ENCODE measurements at regions not wholly inside any gene's neighbourhood (a gene's known extent, or its start where the extent isn't known, plus 50 kb on each side); places are given as distances from the start of the nearest gene placed in this dataset.
"Not testable (repeated sequence)": the region's sequence is repeated elsewhere in the genome, so short reads cannot be mapped to it uniquely, and the experiment has no call there.

DNA sequence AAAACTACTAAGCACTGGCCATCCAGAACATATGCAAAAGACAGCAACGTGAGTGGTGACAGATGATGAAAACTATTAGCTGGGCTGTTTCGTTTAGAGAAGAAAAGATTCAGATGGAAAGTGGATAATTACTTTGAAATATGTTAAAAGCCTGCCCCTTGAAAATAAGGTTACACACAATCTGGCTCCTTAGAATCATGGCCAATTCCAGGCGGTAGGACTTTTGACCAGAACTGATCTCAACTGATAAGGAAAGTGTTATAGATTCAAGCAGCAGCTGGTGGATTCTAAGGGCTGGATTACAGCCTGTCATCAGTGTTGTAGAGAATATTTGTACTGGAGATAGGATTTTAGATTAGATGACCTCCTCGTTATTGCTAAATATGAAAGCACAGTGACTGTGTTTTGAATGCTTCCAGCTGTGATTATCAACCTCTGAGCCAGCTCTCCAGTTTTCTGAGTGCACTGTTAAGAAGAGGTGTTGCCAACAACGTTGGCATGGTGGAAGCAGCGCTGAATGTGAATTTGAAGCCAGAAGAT, 75.1 kb downstream of the KBTBD2 start:
- DNase-seq, result not testable (repeated sequence)

DNA sequence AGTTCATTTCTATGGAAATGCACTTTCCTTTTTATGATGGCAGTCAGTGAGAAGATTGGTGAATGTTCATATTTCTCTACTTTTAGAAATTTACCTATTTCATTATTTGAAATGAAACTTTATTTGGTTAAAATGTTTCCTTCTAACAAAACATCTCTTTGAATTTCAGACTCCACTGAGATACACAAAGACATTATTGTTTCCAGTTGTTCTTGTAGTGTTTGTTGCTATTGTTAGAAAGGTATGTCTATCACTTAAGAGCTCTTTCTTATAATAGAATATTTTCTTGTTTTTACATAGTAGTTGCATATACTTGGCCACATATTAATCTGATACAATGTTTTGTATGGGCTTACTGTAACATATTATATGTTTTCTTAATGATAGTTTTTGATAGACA, 76.8 kb downstream of the KBTBD2 start:
- DNase-seq, result not testable (repeated sequence)

DNA sequence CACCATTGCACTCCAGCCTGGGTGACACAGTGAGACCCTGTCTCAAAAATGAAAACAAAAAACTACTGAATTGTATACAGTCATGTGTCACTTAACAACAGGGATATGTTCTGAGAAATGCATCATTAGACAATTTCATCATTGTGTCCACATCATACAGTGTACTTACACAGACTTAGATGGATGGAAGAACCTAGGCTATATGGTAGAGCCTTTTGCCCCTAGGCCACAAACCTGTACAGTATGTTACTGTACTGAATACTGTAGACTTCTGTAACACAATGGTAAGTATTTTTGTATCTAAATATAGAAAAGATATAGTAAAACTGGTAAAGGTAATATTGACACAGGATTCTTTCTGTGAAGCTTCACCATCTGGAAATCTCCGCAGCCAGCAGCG, 81.7 kb downstream of the KBTBD2 start:
- no peak for DNase-seq

DNA sequence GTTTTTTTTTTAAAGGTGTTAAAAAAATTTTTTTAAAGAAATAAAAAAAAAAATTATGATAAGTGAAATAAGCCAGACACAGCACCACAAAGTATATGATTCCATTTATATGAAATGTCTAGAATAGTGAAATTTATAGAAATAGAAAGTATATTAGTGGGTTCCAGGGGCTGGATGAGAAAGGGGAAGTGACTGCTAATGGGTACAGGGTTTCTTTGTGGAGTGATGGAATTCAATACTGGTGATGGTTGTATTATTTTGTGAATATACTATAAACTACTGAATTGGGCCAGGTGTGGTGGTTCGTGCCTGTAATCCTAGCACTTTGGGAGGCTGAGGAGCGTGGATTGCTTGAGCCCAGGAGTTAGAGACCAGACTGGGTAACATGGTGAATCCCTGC, 82.2 kb downstream of the KBTBD2 start:
- DNase-seq, result no peak

DNA sequence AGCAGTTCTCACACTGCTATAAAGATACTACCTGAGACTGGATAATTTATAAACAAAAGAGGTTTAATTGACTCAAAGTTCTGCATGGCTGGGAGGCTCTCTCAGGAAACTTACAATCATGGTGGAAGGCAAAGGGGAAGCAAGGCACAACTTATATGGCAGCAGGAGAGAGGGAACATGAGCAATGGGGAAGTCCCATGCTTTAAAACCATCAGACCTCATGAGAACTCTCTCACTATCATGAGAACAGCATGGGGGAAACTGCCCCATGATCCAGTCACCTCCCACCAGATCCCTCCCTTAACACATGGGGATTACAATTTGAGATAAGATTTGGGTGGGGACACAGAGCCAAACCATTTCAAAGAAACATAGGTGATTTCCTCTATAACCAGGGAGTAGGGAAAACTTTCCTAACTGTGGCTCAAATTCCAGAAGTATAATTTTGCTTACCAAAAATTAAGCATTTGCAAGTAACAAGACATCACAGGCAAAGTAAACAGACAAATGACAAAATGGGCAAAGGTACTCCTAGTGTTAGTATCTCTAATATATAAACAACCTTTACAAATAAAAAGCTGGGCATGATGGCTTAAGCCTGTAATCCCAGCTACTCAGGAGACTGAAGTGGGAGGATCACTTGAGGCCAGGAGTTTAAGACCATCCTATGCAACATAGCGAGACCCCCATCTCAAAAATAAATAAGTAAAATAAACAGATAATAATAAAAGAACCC, 88.0 kb downstream of the KBTBD2 start:
- DNase-seq, result no peak

DNA sequence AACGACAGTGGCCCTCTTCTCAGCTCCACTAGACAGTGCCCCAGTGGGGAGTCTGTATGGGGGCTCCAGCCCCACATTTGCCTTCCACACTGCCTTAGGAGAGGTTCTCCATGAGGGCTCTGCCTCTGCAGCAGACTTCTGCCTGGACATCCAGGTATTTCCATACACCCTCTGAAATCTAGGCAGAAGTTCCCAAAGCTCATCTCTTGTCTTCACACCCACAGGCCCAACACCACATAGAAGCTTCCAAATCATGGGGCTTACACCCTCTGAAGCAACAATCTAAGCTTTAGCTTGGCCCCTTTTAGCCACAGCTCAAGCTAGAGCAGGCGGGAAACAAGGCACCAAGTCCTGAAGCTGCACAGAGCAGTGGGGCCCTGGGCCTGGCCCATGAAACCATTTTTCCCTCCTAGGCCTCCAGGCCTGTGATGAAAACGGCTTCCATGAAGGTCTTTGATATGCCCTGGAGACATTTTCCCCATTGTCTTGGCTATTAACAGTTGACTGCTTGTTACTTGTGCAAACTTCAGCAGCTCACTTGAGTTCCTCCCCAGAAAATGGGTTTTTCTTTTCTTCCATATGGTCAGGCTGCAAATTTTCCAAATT, 89.2 kb downstream of the KBTBD2 start:
- DNase-seq, result no peak

DNA sequence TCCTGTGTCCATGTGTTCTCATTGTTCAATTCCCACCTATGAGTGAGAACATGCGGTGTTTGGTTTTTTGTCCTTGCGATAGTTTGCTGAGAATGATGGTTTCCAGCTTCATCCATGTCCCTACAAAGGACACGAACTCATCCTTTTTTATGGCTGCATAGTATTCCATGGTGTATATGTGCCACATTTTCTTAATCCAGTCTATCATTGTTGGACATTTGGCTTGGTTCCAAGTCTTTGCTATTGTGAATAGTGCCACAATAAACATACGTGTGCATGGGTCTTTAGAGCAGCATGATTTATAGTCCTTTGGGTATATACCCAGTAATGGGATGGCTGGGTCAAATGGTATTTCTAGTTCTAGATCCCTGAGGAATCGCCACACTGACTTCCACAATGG, 98.5 kb downstream of the KBTBD2 start:
- DNase-seq, result not testable (repeated sequence)

DNA sequence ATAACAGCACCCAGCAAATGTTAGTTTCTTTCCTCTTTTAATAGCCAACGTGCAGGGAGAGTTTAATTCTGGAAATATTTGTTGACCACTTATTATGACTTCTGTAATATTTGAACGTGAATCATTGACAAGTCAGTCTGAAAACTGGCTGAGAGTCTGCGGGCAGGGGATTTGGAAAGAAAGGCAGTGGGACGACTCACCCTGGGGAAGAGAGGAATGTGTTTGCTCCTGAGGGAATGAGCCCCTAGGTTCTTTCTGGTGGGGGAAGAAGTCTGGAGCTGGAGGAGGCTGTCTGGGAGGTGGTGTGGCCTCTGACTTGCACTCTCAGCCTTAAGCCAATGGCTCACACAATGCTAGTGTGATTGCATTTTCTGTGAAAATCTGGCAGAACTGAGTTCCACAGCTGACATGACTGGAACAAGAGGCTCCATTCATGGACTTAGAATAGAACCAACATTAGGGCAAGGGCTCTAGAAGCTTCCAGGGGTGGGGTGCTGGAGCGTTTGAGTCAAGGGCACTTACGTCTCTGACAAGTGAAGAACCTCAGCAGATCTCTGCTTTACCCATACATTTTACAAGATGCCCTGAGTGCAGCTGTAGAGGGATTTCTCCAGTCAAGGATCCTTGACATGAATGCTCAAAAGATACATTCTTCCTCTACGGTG, 100.7 kb downstream of the KBTBD2 start:
- DNase-seq, result not testable (repeated sequence)

DNA sequence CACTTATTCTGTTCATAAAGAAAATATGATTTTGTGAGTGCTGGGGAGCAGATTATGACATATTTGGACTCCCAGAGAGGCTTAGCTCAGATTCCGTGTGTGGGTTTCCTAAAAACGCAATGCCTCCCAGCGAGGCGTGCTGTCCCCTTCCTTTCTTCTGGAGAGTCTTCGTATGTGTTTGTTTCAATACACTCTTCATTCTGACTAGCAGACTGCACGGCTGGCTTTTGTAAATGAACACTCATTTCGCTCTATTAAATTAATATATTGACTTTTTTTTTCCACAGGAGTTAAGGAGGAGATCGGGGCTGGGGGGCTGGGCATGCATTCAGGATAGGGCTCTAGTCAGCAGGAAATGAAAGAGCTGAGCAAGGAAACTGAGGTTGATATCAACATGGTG, 102.3 kb downstream of the KBTBD2 start:
- DNase-seq, result not testable (repeated sequence)

DNA sequence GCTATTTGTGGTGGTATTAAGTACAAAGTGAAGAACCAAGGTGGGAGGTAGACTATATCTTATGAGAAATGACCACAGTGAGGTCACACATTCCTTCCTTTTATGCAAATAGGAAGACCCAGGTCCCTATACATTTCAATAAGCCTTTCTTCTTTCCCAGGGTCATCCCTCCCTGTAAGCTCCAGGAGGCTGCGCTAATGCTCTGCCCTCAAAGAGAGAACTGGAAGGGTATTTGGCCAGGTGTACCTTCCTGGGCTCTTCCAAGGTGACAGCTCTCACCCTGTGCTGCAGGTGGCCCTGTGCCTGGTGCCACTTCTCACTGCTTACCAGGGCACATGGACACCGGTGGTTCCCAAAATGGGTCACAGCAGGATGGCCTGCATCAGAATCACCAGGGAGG, 103.4 kb downstream of the KBTBD2 start:
- not testable (repeated sequence) for DNase-seq

DNA sequence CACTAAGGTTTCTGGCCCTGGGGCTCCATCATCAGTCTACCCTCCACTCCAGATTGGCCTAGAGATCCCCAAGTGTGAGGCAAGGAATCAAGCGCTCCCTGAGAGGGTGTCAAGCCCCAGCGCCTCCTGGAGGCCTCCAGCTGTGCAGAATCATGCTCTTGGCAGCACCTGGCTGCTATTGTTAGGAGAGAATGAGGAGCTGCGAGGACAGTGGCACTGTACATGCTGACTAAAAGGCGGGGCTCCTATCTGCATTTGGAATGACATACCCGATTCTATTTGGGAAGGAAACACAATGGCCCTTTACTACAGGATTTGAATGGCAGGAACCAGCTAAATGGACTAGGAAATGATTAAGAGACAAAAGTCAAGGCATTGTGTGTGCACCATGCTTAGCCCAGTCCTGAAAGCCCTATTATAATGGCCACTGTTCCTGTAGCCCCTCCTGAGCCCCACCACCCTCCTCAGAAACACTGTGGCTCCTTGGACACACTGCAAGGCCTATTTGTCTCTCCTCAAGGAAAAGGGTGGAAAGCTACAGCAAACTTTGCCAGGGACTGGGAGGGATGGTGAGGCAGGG, 106.1 kb downstream of the KBTBD2 start:
- DNase-seq, result not testable (repeated sequence)

DNA sequence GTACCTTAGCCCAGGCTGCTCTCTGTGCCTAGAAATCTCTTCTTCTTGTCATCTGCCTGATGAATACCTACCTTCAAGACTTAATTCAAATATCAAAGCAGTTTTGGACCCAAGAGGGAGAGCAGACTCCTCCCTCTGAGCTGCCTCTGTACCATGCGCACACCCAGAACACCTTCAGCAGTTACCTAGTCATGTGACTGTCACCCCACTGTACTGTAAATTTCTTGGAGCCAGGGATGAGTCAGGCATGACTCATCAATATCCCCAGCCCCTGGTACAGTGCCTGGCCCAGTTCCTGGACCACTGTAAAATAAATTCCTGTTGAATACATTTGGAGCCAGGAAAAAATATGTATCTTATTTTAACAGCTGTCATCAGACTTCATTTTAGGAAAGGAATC, 111.7 kb downstream of the KBTBD2 start:
- DNase-seq, result not testable (repeated sequence)

DNA sequence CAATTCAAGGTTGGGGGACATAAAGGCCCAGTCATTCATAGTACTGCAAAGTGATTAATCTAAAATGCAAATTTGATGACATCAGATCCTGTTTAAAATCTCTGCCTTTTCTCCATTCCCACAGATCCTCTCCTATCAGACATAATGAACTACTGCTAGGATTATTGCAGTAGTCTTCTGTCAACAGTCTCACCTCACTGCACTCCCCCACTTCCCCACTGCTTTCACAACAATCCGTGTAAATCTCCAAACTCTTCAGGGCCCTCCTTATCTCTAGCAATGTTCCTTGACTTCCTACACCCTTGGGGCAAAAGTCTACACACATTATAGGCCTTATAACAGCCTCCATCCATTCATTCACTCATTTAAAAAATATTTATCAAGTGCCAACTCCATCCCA, 112.4 kb downstream of the KBTBD2 start:
- DNase-seq, result no peak

DNA sequence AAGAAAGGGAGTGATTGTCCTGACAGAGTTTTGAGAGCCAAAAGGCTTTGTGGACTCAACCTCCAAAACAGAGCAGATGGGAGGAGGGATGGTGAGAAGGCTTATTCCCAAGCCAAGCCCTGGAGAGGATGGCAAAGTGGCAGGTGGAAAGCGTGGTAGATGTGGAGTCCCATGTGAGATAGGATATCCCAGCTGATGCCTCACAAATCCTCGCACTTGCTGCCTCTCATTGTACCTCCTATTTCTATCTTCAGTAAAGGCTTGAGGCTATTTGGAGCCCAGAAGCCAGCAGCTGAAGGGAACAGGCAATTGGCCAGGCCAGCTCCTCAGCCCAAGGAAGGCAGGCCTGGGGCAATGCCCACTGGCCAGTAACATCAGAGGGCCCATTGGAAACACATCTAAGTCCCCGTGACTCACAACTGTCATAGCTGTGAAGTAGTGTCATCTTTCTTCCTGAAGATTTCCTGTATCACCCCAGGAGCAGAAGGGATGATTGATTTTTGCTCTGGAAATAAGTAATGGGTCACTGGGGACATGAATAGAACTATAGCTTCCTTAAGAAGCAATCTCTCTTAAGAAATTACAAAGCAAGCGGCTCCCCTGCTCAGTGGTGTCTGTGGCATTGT, 114.4 kb downstream of the KBTBD2 start:
- DNase-seq, result not testable (repeated sequence)

DNA sequence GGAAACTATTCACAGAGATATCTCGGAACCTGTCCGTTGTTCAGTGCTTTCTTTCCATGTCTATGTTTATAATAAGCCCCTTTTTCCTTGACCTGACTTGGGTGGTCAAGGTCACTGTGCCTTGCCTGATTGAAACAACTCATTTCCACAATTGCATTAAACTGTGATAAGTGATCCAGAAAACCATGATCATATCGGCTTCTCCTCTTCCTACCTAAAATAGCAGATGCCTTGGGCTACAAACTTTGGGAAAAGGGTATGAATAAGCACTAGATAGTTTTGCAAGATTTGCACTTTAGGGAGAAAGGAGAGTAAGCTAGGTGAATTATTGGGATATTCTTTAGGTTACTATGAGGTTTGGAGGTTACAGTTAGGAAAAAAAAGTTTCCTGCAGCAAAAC, 115.2 kb downstream of the KBTBD2 start:
- not testable (repeated sequence) for DNase-seq

DNA sequence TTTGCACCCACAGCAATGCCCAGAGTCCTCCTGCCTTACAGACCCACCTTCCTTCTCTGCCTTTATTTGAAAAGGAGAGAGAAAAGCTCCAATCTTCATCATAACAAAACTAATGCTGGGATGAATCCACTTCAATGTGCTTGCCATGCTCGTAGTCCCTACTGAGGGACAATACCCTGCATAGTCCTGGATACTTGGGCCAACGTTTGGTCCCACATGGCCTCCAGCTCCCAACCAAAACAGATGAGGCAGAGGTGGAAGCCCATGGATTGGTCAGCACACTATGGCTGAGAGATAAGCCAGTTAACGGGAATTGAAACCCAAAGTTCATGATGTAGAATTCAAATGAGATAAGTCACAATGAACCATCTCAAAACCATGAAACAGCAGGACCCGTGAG, 115.8 kb downstream of the KBTBD2 start:
- not testable (repeated sequence) for DNase-seq

DNA sequence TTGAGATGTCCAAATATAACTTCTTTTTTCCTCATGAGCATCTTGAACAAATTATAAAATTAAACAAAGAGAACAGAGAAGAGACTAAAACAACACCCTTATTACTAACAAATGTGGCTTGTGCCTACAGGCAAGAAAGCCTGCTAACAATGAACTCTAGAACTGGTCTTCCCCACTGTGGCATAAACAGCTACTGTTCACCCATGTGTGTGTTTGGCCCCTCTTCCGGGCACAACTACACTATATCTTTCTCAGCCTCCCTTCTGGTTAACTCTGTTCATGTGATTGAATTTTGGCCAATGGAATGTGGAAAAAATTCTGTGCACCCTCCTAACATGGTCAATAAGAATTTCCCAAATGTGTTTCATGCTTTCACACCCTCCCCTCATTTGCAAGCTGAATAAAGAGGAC, 117.0 kb downstream of the KBTBD2 start:
- no peak for DNase-seq

DNA sequence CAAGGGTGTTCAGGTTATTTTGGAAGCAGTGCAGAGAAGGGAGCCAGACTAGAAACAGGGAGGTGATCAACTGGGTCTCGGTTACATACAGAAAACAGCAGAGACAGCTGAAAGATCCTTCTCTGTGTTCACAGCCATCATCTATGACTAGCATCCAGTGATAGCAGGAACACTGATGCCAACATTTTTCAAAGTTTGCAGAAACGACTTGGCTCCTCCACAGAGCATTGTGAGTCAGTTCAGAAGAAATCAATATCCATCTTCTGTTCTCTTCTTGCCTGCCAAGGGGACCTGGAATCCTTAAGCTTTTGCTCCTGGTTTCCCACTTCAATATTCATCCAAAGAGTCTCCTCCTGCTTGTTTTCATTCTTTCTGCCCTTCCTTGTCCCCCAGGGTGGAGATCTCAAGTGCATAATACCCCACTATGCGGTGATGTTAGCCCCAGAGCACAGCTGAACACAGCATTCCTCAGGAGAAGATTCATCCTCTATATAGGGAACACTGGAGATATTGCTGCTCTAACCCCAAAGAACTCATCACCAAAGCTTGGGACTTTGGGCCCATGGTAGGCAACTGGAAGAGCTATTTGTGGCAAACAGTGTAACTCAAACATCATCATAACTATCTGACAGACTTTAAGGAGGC, 122.6 kb downstream of the KBTBD2 start:
- DNase-seq, result not testable (repeated sequence)

DNA sequence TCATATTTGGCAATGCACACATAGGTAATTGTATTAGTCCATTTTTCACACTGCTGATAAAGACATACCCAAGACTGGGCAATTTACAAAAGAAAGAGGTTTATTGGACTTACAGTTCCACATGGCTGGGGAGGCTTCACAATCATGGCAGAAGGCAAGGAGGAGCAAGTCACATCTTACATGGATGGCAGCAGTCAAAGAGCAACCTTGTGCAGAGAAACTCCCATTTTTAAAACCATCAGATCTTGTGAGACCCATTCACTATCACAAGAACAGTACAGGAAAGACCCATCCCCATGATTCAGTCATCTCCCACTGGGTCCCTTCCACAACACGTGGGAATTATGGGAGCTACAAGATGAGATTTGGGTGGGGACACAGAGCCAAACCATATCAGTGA, 123.2 kb downstream of the KBTBD2 start:
- DNase-seq, result not testable (repeated sequence)

DNA sequence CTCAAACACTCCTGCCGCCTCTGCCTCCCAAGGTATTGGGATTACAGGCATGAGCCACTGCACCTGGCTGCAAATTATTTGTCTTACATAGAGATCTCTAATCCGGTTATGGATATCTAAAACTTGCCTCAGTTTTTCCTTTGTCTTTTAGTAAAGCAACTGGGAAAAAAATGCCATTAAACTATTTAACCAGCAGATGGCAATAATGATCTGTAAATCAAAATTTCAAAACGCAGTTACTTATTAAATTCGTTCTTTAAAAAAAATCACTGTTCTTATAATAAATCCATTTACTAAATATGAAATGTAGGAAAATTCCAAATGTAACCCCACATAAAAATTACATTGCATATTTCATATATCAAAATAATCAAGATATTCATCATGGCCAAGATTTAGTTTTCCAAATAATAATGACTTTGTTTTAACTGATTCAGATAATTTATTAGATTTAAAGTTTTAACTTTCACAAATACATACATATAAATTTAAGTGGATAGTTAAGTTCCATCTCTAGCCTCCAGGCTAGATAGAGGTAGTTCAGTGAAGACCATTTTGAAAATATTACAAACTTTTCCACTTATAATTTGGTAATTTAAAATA, 125.8 kb downstream of the KBTBD2 start:
- not testable (repeated sequence) for DNase-seq

DNA sequence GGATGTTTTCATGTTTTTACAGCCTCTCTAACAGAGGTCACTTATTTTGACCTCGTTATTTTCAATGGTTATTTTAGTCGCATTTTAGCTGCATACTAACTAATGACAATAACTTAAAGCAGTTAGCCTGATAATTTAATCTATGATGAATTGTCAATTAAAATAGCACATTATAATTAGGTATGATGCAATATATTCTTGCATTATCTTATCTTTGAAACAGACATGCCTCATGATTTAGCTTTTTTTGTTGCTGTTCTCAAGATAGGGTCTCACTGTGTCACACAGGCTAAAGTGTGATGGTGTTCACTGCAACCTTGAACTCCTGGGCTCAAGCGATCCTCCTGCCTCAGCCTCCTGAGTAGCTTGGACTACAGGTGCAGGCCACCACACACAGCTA, 126.4 kb downstream of the KBTBD2 start:
- DNase-seq, result no peak

DNA sequence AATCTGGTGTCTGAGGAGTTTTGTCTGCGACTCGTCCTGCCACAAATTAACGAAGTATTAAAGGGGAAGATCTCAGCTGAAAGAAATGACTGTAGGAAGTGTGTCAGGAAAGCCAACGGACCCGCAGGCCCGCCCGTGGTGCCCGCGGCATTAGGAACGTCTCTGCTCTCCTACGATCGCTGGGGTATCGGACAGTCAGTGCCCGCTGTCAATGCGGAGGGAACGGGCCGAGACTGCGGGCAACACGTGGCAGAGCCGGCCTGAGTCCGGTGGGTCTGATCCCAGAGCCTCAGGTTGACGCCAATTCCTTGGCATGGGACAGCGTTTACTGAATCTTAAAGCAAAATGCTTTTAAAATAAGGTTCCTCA, 128.7 kb downstream of the KBTBD2 start:
- no peak for DNase-seq
